ENCODE measurements at regions not wholly inside any gene's neighbourhood (a gene's known extent, or its start where the extent isn't known, plus 50 kb on each side); places are given as distances from the start of the nearest gene placed in this dataset.

- no peak for TF ChIP-seq POLR2A (IDR thresholded peaks at IDR 0.05; ENCODE audit: low read depth, low read length)
- TF ChIP-seq POLR2AphosphoS5 (IDR thresholded peaks at IDR 0.05; ENCODE audit: low read depth, low read length) = no peak
These were observed 287.8 kb downstream of the INHBA start for GRCh38 chr7:41415051-41415450.
